ENCODE measurements at regions not wholly inside any gene's neighbourhood (a gene's known extent, or its start where the extent isn't known, plus 50 kb on each side); places are given as distances from the start of the nearest gene placed in this dataset.

DNA sequence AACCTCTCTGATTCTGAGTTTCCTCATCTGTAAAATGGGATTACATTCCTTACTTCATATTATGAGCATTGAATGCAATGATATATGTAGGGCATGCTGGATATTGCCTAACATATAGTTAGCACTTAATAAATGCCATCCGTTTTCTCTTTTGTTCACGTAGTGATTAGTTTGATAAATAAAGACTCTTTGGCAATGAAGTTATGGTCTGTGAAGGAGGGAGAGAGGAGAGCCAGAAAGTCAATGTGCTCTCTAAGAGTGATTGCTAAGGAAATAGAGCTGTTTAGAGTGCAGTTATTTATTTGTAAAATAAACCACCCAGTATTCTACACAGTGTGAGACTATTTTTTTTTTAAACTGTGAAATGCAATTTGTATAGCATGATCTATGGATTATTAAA, 207.9 kb upstream of the E2F8 start:
- TF ChIP-seq POLR2A (IDR thresholded peaks at IDR 0.05), result no peak
- TF ChIP-seq, protein P1, sequence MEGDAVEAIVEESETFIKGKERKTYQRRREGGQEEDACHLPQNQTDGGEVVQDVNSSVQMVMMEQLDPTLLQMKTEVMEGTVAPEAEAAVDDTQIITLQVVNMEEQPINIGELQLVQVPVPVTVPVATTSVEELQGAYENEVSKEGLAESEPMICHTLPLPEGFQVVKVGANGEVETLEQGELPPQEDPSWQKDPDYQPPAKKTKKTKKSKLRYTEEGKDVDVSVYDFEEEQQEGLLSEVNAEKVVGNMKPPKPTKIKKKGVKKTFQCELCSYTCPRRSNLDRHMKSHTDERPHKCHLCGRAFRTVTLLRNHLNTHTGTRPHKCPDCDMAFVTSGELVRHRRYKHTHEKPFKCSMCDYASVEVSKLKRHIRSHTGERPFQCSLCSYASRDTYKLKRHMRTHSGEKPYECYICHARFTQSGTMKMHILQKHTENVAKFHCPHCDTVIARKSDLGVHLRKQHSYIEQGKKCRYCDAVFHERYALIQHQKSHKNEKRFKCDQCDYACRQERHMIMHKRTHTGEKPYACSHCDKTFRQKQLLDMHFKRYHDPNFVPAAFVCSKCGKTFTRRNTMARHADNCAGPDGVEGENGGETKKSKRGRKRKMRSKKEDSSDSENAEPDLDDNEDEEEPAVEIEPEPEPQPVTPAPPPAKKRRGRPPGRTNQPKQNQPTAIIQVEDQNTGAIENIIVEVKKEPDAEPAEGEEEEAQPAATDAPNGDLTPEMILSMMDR (IDR thresholded peaks at IDR 0.05), result no peak
